ENCODE measurements at regions not wholly inside any gene's neighbourhood (a gene's known extent, or its start where the extent isn't known, plus 50 kb on each side); places are given as distances from the start of the nearest gene placed in this dataset.
"Not testable (repeated sequence)": the region's sequence is repeated elsewhere in the genome, so short reads cannot be mapped to it uniquely, and the experiment has no call there.

- peaks cover 0 to 16% (median 0%) of the 10 kb centered on the region in 3 donors for H3K36me3 Mint-ChIP-seq
- H3K4me3 Mint-ChIP-seq: no peak overlapping the region
- H3K27me3 Mint-ChIP-seq: peaks cover 3 to 52% (median 13%) of the 10 kb centered on the region in 5 donors
- POLR2A ChIA-PET: no interaction called here
- H3K27ac Mint-ChIP-seq: no peak overlapping the region
- ATAC-seq: no peak
- peaks cover 0 to 26% (median 9%) of the 10 kb centered on the region in 9 donors for H3K9me3 Mint-ChIP-seq
- no peak for DNase-seq
- no peaks in the 10 kb centered on the region for H3K4me1 Mint-ChIP-seq
Observed at GRCh38 chr16:54879681-54880080, 51.0 kb upstream of the IRX5 start.

- ATAC-seq: no peak
- H3K4me1 Mint-ChIP-seq: no peaks in the 10 kb centered on the region
- H3K27me3 Mint-ChIP-seq: peaks cover under 1 to 47% (median 11%) of the 10 kb centered on the region in 5 donors
- no peak overlapping the region for H3K4me3 Mint-ChIP-seq
- no peak overlapping the region for H3K27ac Mint-ChIP-seq
- POLR2A ChIA-PET: no interaction called here
- H3K36me3 Mint-ChIP-seq: peaks cover 0 to 12% (median 0%) of the 10 kb centered on the region in 3 donors
- H3K9me3 Mint-ChIP-seq: peaks cover 0 to 15% (median 8%) of the 10 kb centered on the region in 9 donors
- no peak for DNase-seq
Observed at GRCh38 chr16:54878301-54878700, 52.4 kb upstream of the IRX5 start.

GRCh38 chr16:54875443-54875842 is 55.2 kb upstream of the IRX5 start:
- Mint-ChIP-seq H3K36me3 (peaks cover 0 to 12% (median 0%) of the 10 kb centered on the region in 3 donors), H3K27me3 (peaks cover 1 to 37% (median 15%) of the 10 kb centered on the region in 5 donors), H3K9me3 (peaks cover 0 to 8% (median 2%) of the 10 kb centered on the region in 9 donors), H3K4me3 (no peak overlapping the region), H3K27ac (no peak overlapping the region), H3K4me1 (no peaks in the 10 kb centered on the region)
- DNase-seq (no peak), ATAC-seq (no peak)
- POLR2A ChIA-PET: no interaction called here

GRCh38 chr16:54873716-54874373 is 56.8 kb upstream of the IRX5 start:
- peaks cover 1 to 28% (median 15%) of the 10 kb centered on the region in 5 donors for H3K27me3 Mint-ChIP-seq
- H3K27ac Mint-ChIP-seq, ATAC-seq, H3K9me3 Mint-ChIP-seq, H3K4me3 Mint-ChIP-seq, DNase-seq, POLR2A ChIA-PET, H3K4me1 Mint-ChIP-seq: not testable (repeated sequence)
- peaks cover 0 to 13% (median 0%) of the 10 kb centered on the region in 3 donors for H3K36me3 Mint-ChIP-seq

GRCh38 chr16:54873071-54873470 is 57.6 kb upstream of the IRX5 start:
- peaks cover 0 to 9% (median 0%) of the 10 kb centered on the region in 3 donors for H3K36me3 Mint-ChIP-seq
- peaks cover 1 to 22% (median 10%) of the 10 kb centered on the region in 5 donors for H3K27me3 Mint-ChIP-seq
- H3K4me3 Mint-ChIP-seq: no peak overlapping the region
- H3K4me1 Mint-ChIP-seq: no peaks in the 10 kb centered on the region
- H3K27ac Mint-ChIP-seq: no peak overlapping the region
- no peak for DNase-seq
- POLR2A ChIA-PET: no interaction called here
- no peak for ATAC-seq
- peaks cover 0 to 11% (median 3%) of the 10 kb centered on the region in 9 donors for H3K9me3 Mint-ChIP-seq

- DNase-seq (no peak), ATAC-seq (no peak)
- Mint-ChIP-seq H3K27me3 (peaks cover 1 to 11% (median 9%) of the 10 kb centered on the region in 5 donors), H3K9me3 (peaks cover 0 to 20% (median 7%) of the 10 kb centered on the region in 9 donors), H3K27ac (no peak overlapping the region), H3K4me3 (no peak overlapping the region), H3K4me1 (no peaks in the 10 kb centered on the region), H3K36me3 (peaks cover 0 to 9% (median 0%) of the 10 kb centered on the region in 3 donors)
- POLR2A ChIA-PET: no interaction called here
Observed at GRCh38 chr16:54870151-54870550, 60.5 kb upstream of the IRX5 start.

- ATAC-seq: no peak
- no peak overlapping the region for H3K4me3 Mint-ChIP-seq
- peaks cover 0 to 9% (median 0%) of the 10 kb centered on the region in 3 donors for H3K36me3 Mint-ChIP-seq
- peaks cover 0 to 6% (median 2%) of the 10 kb centered on the region in 5 donors for H3K27me3 Mint-ChIP-seq
- H3K4me1 Mint-ChIP-seq: no peaks in the 10 kb centered on the region
- no peak overlapping the region for H3K27ac Mint-ChIP-seq
- H3K9me3 Mint-ChIP-seq: peaks cover 0 to 20% (median 1%) of the 10 kb centered on the region in 9 donors
- DNase-seq: no peak
- POLR2A ChIA-PET: no interaction called here
Observed at GRCh38 chr16:54867302-54867832, 63.3 kb upstream of the IRX5 start.

- H3K27me3 Mint-ChIP-seq: peaks cover 0 to 6% (median 3%) of the 10 kb centered on the region in 5 donors
- no peak overlapping the region for H3K27ac Mint-ChIP-seq
- POLR2A ChIA-PET: no interaction called here
- DNase-seq (no peak), ATAC-seq (no peak)
- H3K4me3 Mint-ChIP-seq: no peak overlapping the region
- H3K36me3 Mint-ChIP-seq: no peaks in the 10 kb centered on the region
- H3K9me3 Mint-ChIP-seq: peaks cover 0 to 9% (median 0%) of the 10 kb centered on the region in 9 donors
- no peaks in the 10 kb centered on the region for H3K4me1 Mint-ChIP-seq
Observed at GRCh38 chr16:54862529-54862928, 68.1 kb upstream of the IRX5 start.

GRCh38 chr16:54856871-54857270 is 73.8 kb upstream of the IRX5 start:
- Mint-ChIP-seq H3K4me1 (no peaks in the 10 kb centered on the region), H3K9me3 (peaks cover 2 to 23% (median 10%) of the 10 kb centered on the region in 9 donors), H3K27me3 (peaks cover 0 to 6% (median 5%) of the 10 kb centered on the region in 5 donors), H3K4me3 (no peak overlapping the region), H3K27ac (no peak overlapping the region), H3K36me3 (no peaks in the 10 kb centered on the region)
- no peak for ATAC-seq
- POLR2A ChIA-PET: no interaction called here
- no peak for DNase-seq

- Mint-ChIP-seq H3K27ac (no peak overlapping the region), H3K27me3 (peaks cover 2 to 19% (median 5%) of the 10 kb centered on the region in 5 donors), H3K9me3 (peaks cover 0 to 17% (median 8%) of the 10 kb centered on the region in 9 donors), H3K4me1 (no peaks in the 10 kb centered on the region), H3K36me3 (peaks cover 0 to 8% (median 2%) of the 10 kb centered on the region in 3 donors), H3K4me3 (no peak overlapping the region)
- ATAC-seq (no peak), DNase-seq (no peak)
- POLR2A ChIA-PET: no interaction called here
Observed at GRCh38 chr16:54847609-54848008, 83.1 kb upstream of the IRX5 start.

- Mint-ChIP-seq H3K36me3 (peaks cover 0 to 9% (median 2%) of the 10 kb centered on the region in 3 donors), H3K27ac (no peak overlapping the region), H3K4me3 (no peak overlapping the region), H3K4me1 (no peaks in the 10 kb centered on the region), H3K9me3 (peaks cover 0 to 21% (median 9%) of the 10 kb centered on the region in 9 donors), H3K27me3 (peaks cover 2 to 19% (median 5%) of the 10 kb centered on the region in 5 donors)
- POLR2A ChIA-PET: no interaction called here
- ATAC-seq (no peak), DNase-seq (no peak)
Observed at GRCh38 chr16:54847207-54847606, 83.5 kb upstream of the IRX5 start.

- Mint-ChIP-seq H3K27me3 (peaks cover 2 to 19% (median 5%) of the 10 kb centered on the region in 5 donors), H3K4me3 (no peak overlapping the region)
- ATAC-seq: no peak
Observed at GRCh38 chr16:54846766-54847165, 83.9 kb upstream of the IRX5 start.

GRCh38 chr16:54843424-54843750 is 87.3 kb upstream of the IRX5 start:
- POLR2A ChIA-PET: no interaction called here
- Mint-ChIP-seq H3K4me1 (no peaks in the 10 kb centered on the region), H3K4me3 (no peak overlapping the region), H3K27me3 (peaks cover 2 to 8% (median 3%) of the 10 kb centered on the region in 5 donors), H3K36me3 (peaks cover 0 to 14% (median 2%) of the 10 kb centered on the region in 3 donors), H3K27ac (no peak overlapping the region), H3K9me3 (peaks cover 0 to 31% (median 15%) of the 10 kb centered on the region in 9 donors)
- no peak for DNase-seq
- no peak for ATAC-seq

More at GRCh38 chr16:54846766-54847165, 83.9 kb upstream of the IRX5 start:
- no peaks in the 10 kb centered on the region for H3K4me1 Mint-ChIP-seq
- peaks cover 0 to 25% (median 11%) of the 10 kb centered on the region in 9 donors for H3K9me3 Mint-ChIP-seq
- POLR2A ChIA-PET: no interaction called here
- no peak for DNase-seq
- peaks cover 0 to 9% (median 2%) of the 10 kb centered on the region in 3 donors for H3K36me3 Mint-ChIP-seq
- H3K27ac Mint-ChIP-seq: no peak overlapping the region
